CD4-positive, alpha-beta T cell (primary cell): ENCODE measurements at regions not wholly inside any gene's neighbourhood (a gene's known extent, or its start where the extent isn't known, plus 50 kb on each side); places are given as distances from the start of the nearest gene placed in this dataset.

ENCODE experiments used
- ATAC-seq: fragments of 200-7000 bp; cut with Tn5 transposase; one replicate; pipeline ENCODE4 v1.10.0; 2022; ENCODE audit warnings: mild to moderate bottlenecking; ENCODE audit not compliant: poor library complexity
- CTCF ChIA-PET: fragments of 350-600 bp; sonication (Branson Sonifier 250); formaldehyde crosslinking; loops from one replicate; lab custom pipeline; 2021; ENCODE audit warnings: antibody characterized with exemption, inconsistent platforms; lab: Charles Lee
- POLR2A ChIA-PET: fragments of 350-600 bp; sonication (Branson Sonifier 250); formaldehyde crosslinking; loops from one replicate; lab custom pipeline; 2021; ENCODE audit warnings: antibody characterized with exemption, inconsistent platforms; lab: Charles Lee
- DNase-seq, 14 experiments: peaks; one replicate each; pipeline ENCODE4 v3.0.0-alpha.2; 2013 to 2020; ENCODE audit warnings: mixed read lengths in 2 of 14
- H3K27ac ChIP-seq, 2 donors: one replicate each; pipeline versions ENCODE4 v1.5.1 to v1.7.0; 2013; ENCODE audit warnings: low read length in 2 of 2, low read depth in 1 of 2, mild to moderate bottlenecking in 1 of 2
- H3K27me3 ChIP-seq, 2 experiments: 1 replicate in 1 of 2; 2 replicates in 1 of 2; pipeline versions ENCODE4 v1.6.1 to v1.7.0; 2013; ENCODE audit warnings: low read length in 2 of 2, control low read depth in 1 of 2, mild to moderate bottlenecking in 1 of 2, moderate library complexity in 1 of 2; ENCODE audit not compliant: insufficient read depth in 2 of 2, control insufficient read depth in 1 of 2
- H3K36me3 ChIP-seq: one replicate; pipeline ENCODE4 v1.6.1; 2013; ENCODE audit warnings: low read length, control low read depth; ENCODE audit not compliant: insufficient read depth
- H3K4me1 ChIP-seq: one replicate; pipeline ENCODE4 v1.6.1; 2013; ENCODE audit warnings: low read length, control low read depth; ENCODE audit not compliant: insufficient read depth
- H3K4me3 ChIP-seq: one replicate; pipeline ENCODE4 v1.5.1; 2013; ENCODE audit warnings: mild to moderate bottlenecking, low read length, moderate library complexity
- H3K9me3 ChIP-seq, 2 experiments: 1 replicate in 1 of 2; 2 replicates in 1 of 2; pipeline versions ENCODE4 v1.6.1 to v1.7.0; 2013; ENCODE audit warnings: low read length in 2 of 2, mild to moderate bottlenecking in 2 of 2, control low read depth in 1 of 2, moderate library complexity in 1 of 2; ENCODE audit not compliant: control insufficient read depth in 1 of 2, insufficient read depth in 1 of 2
- H3K27ac Mint-ChIP-seq: one replicate; pipeline ENCODE4 v1.8.0; 2020; ENCODE audit warnings: mixed read lengths
- H3K27me3 Mint-ChIP-seq: one replicate; pipeline ENCODE4 v1.8.0; 2021; ENCODE audit warnings: mixed read lengths
- H3K36me3 Mint-ChIP-seq: one replicate; pipeline ENCODE4 v1.8.0; 2021; ENCODE audit warnings: low read depth, mixed read lengths
- H3K4me1 Mint-ChIP-seq: one replicate; pipeline ENCODE4 v1.8.0; 2021; ENCODE audit warnings: low read depth, mixed read lengths
- H3K4me3 Mint-ChIP-seq: one replicate; pipeline ENCODE4 v1.8.0; 2020; ENCODE audit warnings: mild to moderate bottlenecking, mixed read lengths
- H3K9me3 Mint-ChIP-seq: one replicate; pipeline ENCODE4 v1.8.0; 2020; ENCODE audit warnings: mixed read lengths
- CTCF ChIP-seq: fragments of 200-600 bp; IDR thresholded peaks from one replicate; pipeline ENCODE4 v1.8.0; 2022; ENCODE audit warnings: antibody characterized with exemption, mild to moderate bottlenecking
- intact Hi-C, 2 experiments: fragments of 100-400 bp; cut with DNase I in 1 of 2; cut with micrococcal nuclease in 1 of 2; formaldehyde crosslinking; loops; one replicate each; pipeline versions ENCODE4 v1.15.1 to v1.9.0; 2023 to 2025; cut with DNase I, micrococcal nuclease

- no peak for ATAC-seq
Measured at GRCh38 chr5:82473262-82473661, 195.1 kb upstream of the RPS23 start.

GRCh38 chr5:82470185-82470994 lies 192.2 kb upstream of the RPS23 start:
- no peaks in the 10 kb centered on the region for H3K36me3 Mint-ChIP-seq
- no peaks in the 10 kb centered on the region for H3K9me3 Mint-ChIP-seq
- Histone ChIP-seq H3K27ac (no peak overlapping the region), H3K27me3 (no peaks in the 10 kb centered on the region), H3K9me3 (no peaks in the 10 kb centered on the region), H3K4me1 (no peaks in the 10 kb centered on the region), H3K36me3 (no peaks in the 10 kb centered on the region), H3K4me3 (no peak overlapping the region)
- ChIA-PET CTCF (no interaction called here), POLR2A (no interaction called here)
- DNase-seq (no peak), ATAC-seq (no peak)
- no peak overlapping the region for H3K4me3 Mint-ChIP-seq
- intact Hi-C loops, result no loop called here
- TF ChIP-seq CTCF, result no peak
- no peaks in the 10 kb centered on the region for H3K4me1 Mint-ChIP-seq
- H3K27me3 Mint-ChIP-seq, result no peaks in the 10 kb centered on the region
- no peak overlapping the region for H3K27ac Mint-ChIP-seq

More at GRCh38 chr5:82473262-82473661, 195.1 kb upstream of the RPS23 start:
- Histone ChIP-seq H3K27me3 (no peaks in the 10 kb centered on the region), H3K4me3 (no peak overlapping the region), H3K9me3 (no peaks in the 10 kb centered on the region), H3K27ac (no peak overlapping the region), H3K36me3 (no peaks in the 10 kb centered on the region), H3K4me1 (no peaks in the 10 kb centered on the region)
- intact Hi-C loops, result no loop called here
- ChIA-PET CTCF (no interaction called here), POLR2A (no interaction called here)
- Mint-ChIP-seq H3K4me3 (no peak overlapping the region), H3K9me3 (no peaks in the 10 kb centered on the region), H3K36me3 (no peaks in the 10 kb centered on the region), H3K27ac (no peak overlapping the region), H3K4me1 (no peaks in the 10 kb centered on the region), H3K27me3 (peaks cover 7% of the 10 kb centered on the region)
- no peak for DNase-seq
- no peak for TF ChIP-seq CTCF

GRCh38 chr5:82466986-82467561 lies 188.9 kb upstream of the RPS23 start:
- no peaks in the 10 kb centered on the region for H3K27me3 Mint-ChIP-seq
- H3K27ac Mint-ChIP-seq, result no peak overlapping the region
- no peak overlapping the region for H3K4me3 Mint-ChIP-seq
- H3K9me3 ChIP-seq, result no peaks in the 10 kb centered on the region
- DNase-seq (no peak), ATAC-seq (no peak)
- H3K27ac ChIP-seq, result no peak overlapping the region
- H3K36me3 ChIP-seq, result no peaks in the 10 kb centered on the region
- no peaks in the 10 kb centered on the region for H3K36me3 Mint-ChIP-seq
- POLR2A ChIA-PET, result interaction anchor here (1.3 kb wide), 1 partner anchor 110 kb away, joined by 4 read pairs; no protein-coding TSS in a partner anchor
- CTCF ChIA-PET, result no interaction called here
- intact Hi-C loops, result loop anchor here in 1 of 2 experiments (10.0 kb wide), 1 partner anchor 112 kb away; no protein-coding TSS in a partner anchor
- H3K4me3 ChIP-seq, result no peak overlapping the region
- no peaks in the 10 kb centered on the region for H3K4me1 ChIP-seq
- no peaks in the 10 kb centered on the region for H3K4me1 Mint-ChIP-seq
- TF ChIP-seq CTCF, result no peak
- no peaks in the 10 kb centered on the region for H3K9me3 Mint-ChIP-seq
- H3K27me3 ChIP-seq, result no peaks in the 10 kb centered on the region
